HS-5 (cell line): ENCODE measurements at regions not wholly inside any gene's neighbourhood (a gene's known extent, or its start where the extent isn't known, plus 50 kb on each side); places are given as distances from the start of the nearest gene placed in this dataset.

Experiments used
- DNase-seq: peaks from one replicate; pipeline ENCODE4 v3.0.0-alpha.2; 2012; ENCODE audit warnings: low read depth

- DNase-seq: no peak
Observed at GRCh38 chr1:219401724-219402625, 210.9 kb downstream of the ZC3H11B start.

GRCh38 chr1:219399446-219399845 lies 213.5 kb downstream of the ZC3H11B start:
- DNase-seq: no peak

- DNase-seq: no peak
Observed at GRCh38 chr1:219398815-219399396, 214.0 kb downstream of the ZC3H11B start.

GRCh38 chr1:219397511-219397910 lies 215.4 kb downstream of the ZC3H11B start:
- DNase-seq: no peak

- DNase-seq: no peak
Observed at GRCh38 chr1:219391297-219391696, 217.6 kb downstream of the LYPLAL1 start.

- no peak for DNase-seq
Observed at GRCh38 chr1:219387211-219387610, 213.5 kb downstream of the LYPLAL1 start.

- peak; percentile 28 for DNase-seq
Observed at GRCh38 chr1:219385787-219386427, 212.2 kb downstream of the LYPLAL1 start.

- DNase-seq: no peak
Observed at GRCh38 chr1:219383281-219383680, 209.6 kb downstream of the LYPLAL1 start.

- DNase-seq: no peak
Observed at GRCh38 chr1:219381396-219381795, 207.7 kb downstream of the LYPLAL1 start.

- no peak for DNase-seq
Observed at GRCh38 chr1:219380463-219380862, 206.8 kb downstream of the LYPLAL1 start.

GRCh38 chr1:219379691-219380090 lies 206.0 kb downstream of the LYPLAL1 start:
- no peak for DNase-seq

GRCh38 chr1:219374636-219375035 lies 201.0 kb downstream of the LYPLAL1 start:
- no peak for DNase-seq

GRCh38 chr1:219374046-219374566 lies 200.4 kb downstream of the LYPLAL1 start:
- DNase-seq: no peak

GRCh38 chr1:219373616-219373935 lies 199.9 kb downstream of the LYPLAL1 start:
- no peak for DNase-seq

GRCh38 chr1:219372916-219373615 lies 199.4 kb downstream of the LYPLAL1 start:
- no peak for DNase-seq

GRCh38 chr1:219371471-219371870 lies 197.8 kb downstream of the LYPLAL1 start:
- DNase-seq: no peak

GRCh38 chr1:219367496-219367895 lies 193.8 kb downstream of the LYPLAL1 start:
- DNase-seq: no peak

GRCh38 chr1:219365451-219365850 lies 191.8 kb downstream of the LYPLAL1 start:
- DNase-seq: no peak

GRCh38 chr1:219362702-219363101 lies 189.0 kb downstream of the LYPLAL1 start:
- DNase-seq: no peak

- no peak for DNase-seq
Observed at GRCh38 chr1:219359126-219359525, 185.4 kb downstream of the LYPLAL1 start.

GRCh38 chr1:219358080-219358479 lies 184.4 kb downstream of the LYPLAL1 start:
- DNase-seq: no peak

GRCh38 chr1:219354962-219355361 lies 181.3 kb downstream of the LYPLAL1 start:
- DNase-seq: no peak
